ENCODE measurements at regions not wholly inside any gene's neighbourhood (a gene's known extent, or its start where the extent isn't known, plus 50 kb on each side); places are given as distances from the start of the nearest gene placed in this dataset.

- Mint-ChIP-seq H3K4me3 (no peak overlapping the region), H3K9me3 (no peaks in the 10 kb centered on the region), H3K36me3 (ENCODE audit: low read depth) (no peaks in the 10 kb centered on the region), H3K27ac (no peak overlapping the region), H3K27me3 (peaks cover 12% of the 10 kb centered on the region), H3K4me1 (no peaks in the 10 kb centered on the region)
- intact Hi-C loops (cut with micrococcal nuclease): no loop called here
- POLR2A ChIA-PET: no interaction called here
- ATAC-seq (ENCODE audit: low read depth): no peak
- no peak for TF ChIP-seq CTCF (IDR thresholded peaks at IDR 0.05)
- no peak for DNase-seq
- CTCF ChIA-PET: no interaction called here
These were observed 278.6 kb upstream of the RPL38 start for GRCh38 chr17:73924909-73925186.

- no peak for TF ChIP-seq CTCF (IDR thresholded peaks at IDR 0.05)
- no peaks in the 10 kb centered on the region for H3K9me3 Mint-ChIP-seq
- ATAC-seq (ENCODE audit: low read depth): no peak
- peaks cover 11% of the 10 kb centered on the region for H3K27me3 Mint-ChIP-seq
- intact Hi-C loops (cut with micrococcal nuclease): no loop called here
- no peaks in the 10 kb centered on the region for H3K4me1 Mint-ChIP-seq
- no peaks in the 10 kb centered on the region for H3K36me3 Mint-ChIP-seq (ENCODE audit: low read depth)
- CTCF ChIA-PET: no interaction called here
- DNase-seq: no peak
- H3K4me3 Mint-ChIP-seq: no peak overlapping the region
- POLR2A ChIA-PET: no interaction called here
- H3K27ac Mint-ChIP-seq: no peak overlapping the region
These were observed 273.5 kb upstream of the RPL38 start for GRCh38 chr17:73929860-73930430.

GRCh38 chr17:73932216-73932749 is 271.2 kb upstream of the RPL38 start:
- H3K4me3 Mint-ChIP-seq: no peak overlapping the region
- H3K27ac Mint-ChIP-seq: no peak overlapping the region
- ChIA-PET CTCF (interaction anchor here (0.7 kb wide), 1 partner anchor 187 kb away, joined by 3 read pairs; no protein-coding TSS in a partner anchor), POLR2A (no interaction called here)
- H3K36me3 Mint-ChIP-seq (ENCODE audit: low read depth): no peaks in the 10 kb centered on the region
- no peaks in the 10 kb centered on the region for H3K9me3 Mint-ChIP-seq
- H3K4me1 Mint-ChIP-seq: no peaks in the 10 kb centered on the region
- no peak for TF ChIP-seq CTCF (IDR thresholded peaks at IDR 0.05)
- intact Hi-C loops (cut with micrococcal nuclease): no loop called here
- DNase-seq (no peak), ATAC-seq (ENCODE audit: low read depth) (no peak)
- H3K27me3 Mint-ChIP-seq: peaks cover 11% of the 10 kb centered on the region

GRCh38 chr17:73933164-73933766 is 270.2 kb upstream of the RPL38 start:
- Mint-ChIP-seq H3K9me3 (no peaks in the 10 kb centered on the region), H3K4me3 (no peak overlapping the region), H3K4me1 (no peaks in the 10 kb centered on the region), H3K27ac (no peak overlapping the region), H3K36me3 (ENCODE audit: low read depth) (no peaks in the 10 kb centered on the region), H3K27me3 (peaks cover 12% of the 10 kb centered on the region)
- no peak for DNase-seq
- no peak for TF ChIP-seq CTCF (IDR thresholded peaks at IDR 0.05)
- intact Hi-C loops (cut with micrococcal nuclease): no loop called here
- CTCF ChIA-PET: no interaction called here
- ATAC-seq (ENCODE audit: low read depth): no peak
- POLR2A ChIA-PET: no interaction called here

- Mint-ChIP-seq H3K36me3 (ENCODE audit: low read depth) (no peaks in the 10 kb centered on the region), H3K9me3 (no peaks in the 10 kb centered on the region), H3K27ac (no peak overlapping the region), H3K4me1 (no peaks in the 10 kb centered on the region), H3K27me3 (peaks cover 12% of the 10 kb centered on the region), H3K4me3 (no peak overlapping the region)
- intact Hi-C loops (cut with micrococcal nuclease): no loop called here
- ATAC-seq (ENCODE audit: low read depth) (no peak), DNase-seq (no peak)
- CTCF ChIA-PET: no interaction called here
- TF ChIP-seq CTCF (IDR thresholded peaks at IDR 0.05): no peak
- POLR2A ChIA-PET: no interaction called here
These were observed 269.6 kb upstream of the RPL38 start for GRCh38 chr17:73933871-73934270.
